ENCODE measurements at regions not wholly inside any gene's neighbourhood (a gene's known extent, or its start where the extent isn't known, plus 50 kb on each side); places are given as distances from the start of the nearest gene placed in this dataset.

DNA sequence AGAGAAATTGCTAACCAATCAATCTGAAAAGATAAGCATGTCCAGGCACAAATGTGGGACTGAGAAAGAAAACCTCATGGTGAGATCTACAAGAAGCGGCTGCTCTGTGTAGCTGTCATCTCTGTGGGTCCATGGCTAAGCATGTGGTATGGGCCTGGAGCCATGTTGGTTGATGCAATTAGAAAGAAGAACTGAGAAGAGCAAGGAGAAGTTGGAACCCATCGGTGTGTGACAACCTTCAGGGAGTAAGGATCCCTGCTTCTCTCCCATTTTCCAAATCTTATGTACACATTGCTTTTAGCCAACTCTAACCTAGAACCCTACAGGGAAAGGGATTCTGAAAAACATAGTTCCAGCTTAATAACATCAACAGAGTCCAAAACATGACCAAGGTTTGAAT is 890.2 kb downstream of the FSTL5 start:
- no peak for DNase-seq
- Histone ChIP-seq H3K9me3 (ENCODE audit: control insufficient read depth in 2 of 3, insufficient read depth in 1 of 3, low read length in 3 of 3) (no peaks in the 10 kb centered on the region), H3K36me3 (ENCODE audit: control insufficient read depth in 2 of 3, insufficient read depth in 3 of 3, low read length in 3 of 3) (no peaks in the 10 kb centered on the region), H3K27ac (ENCODE audit: low read depth in 2 of 2, low read length in 2 of 2) (no peak overlapping the region), H3K9ac (ENCODE audit: low read length in 3 of 3) (no peak overlapping the region), H3K27me3 (ENCODE audit: control insufficient read depth, insufficient read depth, low read length) (no peaks in the 10 kb centered on the region), H3K4me1 (ENCODE audit: control insufficient read depth in 2 of 3, insufficient read depth in 2 of 3, low read depth in 1 of 3, low read length in 3 of 3) (no peaks in the 10 kb centered on the region), H3K4me3 (ENCODE audit: low read length in 3 of 3) (no peak overlapping the region)
- intact Hi-C loops (cut with DNase I): no loop called here
- TF ChIP-seq, protein P1, sequence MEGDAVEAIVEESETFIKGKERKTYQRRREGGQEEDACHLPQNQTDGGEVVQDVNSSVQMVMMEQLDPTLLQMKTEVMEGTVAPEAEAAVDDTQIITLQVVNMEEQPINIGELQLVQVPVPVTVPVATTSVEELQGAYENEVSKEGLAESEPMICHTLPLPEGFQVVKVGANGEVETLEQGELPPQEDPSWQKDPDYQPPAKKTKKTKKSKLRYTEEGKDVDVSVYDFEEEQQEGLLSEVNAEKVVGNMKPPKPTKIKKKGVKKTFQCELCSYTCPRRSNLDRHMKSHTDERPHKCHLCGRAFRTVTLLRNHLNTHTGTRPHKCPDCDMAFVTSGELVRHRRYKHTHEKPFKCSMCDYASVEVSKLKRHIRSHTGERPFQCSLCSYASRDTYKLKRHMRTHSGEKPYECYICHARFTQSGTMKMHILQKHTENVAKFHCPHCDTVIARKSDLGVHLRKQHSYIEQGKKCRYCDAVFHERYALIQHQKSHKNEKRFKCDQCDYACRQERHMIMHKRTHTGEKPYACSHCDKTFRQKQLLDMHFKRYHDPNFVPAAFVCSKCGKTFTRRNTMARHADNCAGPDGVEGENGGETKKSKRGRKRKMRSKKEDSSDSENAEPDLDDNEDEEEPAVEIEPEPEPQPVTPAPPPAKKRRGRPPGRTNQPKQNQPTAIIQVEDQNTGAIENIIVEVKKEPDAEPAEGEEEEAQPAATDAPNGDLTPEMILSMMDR (IDR thresholded peaks at IDR 0.05; ENCODE audit: borderline replicate concordance, extremely low read depth, insufficient read depth): no peak
- FAIRE-seq: no peak

DNA sequence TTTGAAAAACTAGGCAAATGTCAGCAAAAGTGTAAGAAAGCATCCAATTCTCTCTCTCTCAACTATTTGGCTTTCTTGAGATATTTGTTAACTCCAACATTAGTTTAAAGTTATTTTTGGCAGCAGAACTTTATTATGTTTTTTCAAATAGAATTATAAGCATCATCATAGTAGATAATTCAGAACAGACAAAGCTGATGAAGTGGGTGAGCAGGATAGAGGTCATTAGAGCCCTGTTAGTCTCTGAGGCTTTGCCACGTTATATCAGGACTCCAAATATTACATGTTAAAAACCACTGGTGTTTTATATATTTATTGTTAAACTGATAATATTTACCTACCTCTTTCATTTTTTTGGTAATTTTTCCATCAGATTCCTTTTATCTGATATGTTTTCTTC is 903.0 kb downstream of the FSTL5 start:
- FAIRE-seq: no peak
- H3K4me1 ChIP-seq (ENCODE audit: control insufficient read depth in 2 of 3, insufficient read depth in 2 of 3, low read depth in 1 of 3, low read length in 3 of 3): no peaks in the 10 kb centered on the region
- intact Hi-C loops (cut with DNase I): no loop called here

DNA sequence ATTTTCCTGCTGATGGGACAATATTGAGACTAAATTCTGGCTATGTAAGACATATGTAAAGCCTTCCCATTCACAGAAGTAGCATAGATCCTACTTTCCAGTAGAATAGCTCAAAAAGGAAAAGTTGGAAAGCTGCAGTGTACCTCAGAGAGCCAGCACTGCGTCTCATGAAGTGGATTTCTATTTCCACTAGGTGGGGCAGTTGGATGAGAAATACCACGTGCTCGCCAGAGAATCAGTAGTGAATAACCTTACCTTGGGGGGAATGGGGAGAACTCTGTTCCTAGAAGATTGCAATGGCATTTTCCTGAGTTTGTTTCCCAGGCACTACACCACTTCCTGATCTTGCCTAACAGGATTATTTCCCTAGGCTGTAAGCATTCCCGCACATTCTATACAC is 907.1 kb downstream of the FSTL5 start:
- no peak overlapping the region for H3K9ac ChIP-seq (ENCODE audit: low read length in 3 of 3)
- H3K4me3 ChIP-seq (ENCODE audit: low read length in 3 of 3): no peak overlapping the region
- H3K27ac ChIP-seq (ENCODE audit: low read depth in 2 of 2, low read length in 2 of 2): no peak overlapping the region
- no peaks in the 10 kb centered on the region for H3K4me1 ChIP-seq (ENCODE audit: control insufficient read depth in 2 of 3, insufficient read depth in 2 of 3, low read depth in 1 of 3, low read length in 3 of 3)
- DNase-seq: no peak
- H3K27me3 ChIP-seq (ENCODE audit: control insufficient read depth, insufficient read depth, low read length): no peaks in the 10 kb centered on the region
- intact Hi-C loops (cut with DNase I): no loop called here
- FAIRE-seq: no peak
- TF ChIP-seq, protein P1 (IDR thresholded peaks at IDR 0.05; ENCODE audit: borderline replicate concordance, extremely low read depth, insufficient read depth): no peak
- no peaks in the 10 kb centered on the region for H3K36me3 ChIP-seq (ENCODE audit: control insufficient read depth in 2 of 3, insufficient read depth in 3 of 3, low read length in 3 of 3)
- H3K9me3 ChIP-seq (ENCODE audit: control insufficient read depth in 2 of 3, insufficient read depth in 1 of 3, low read length in 3 of 3): peaks cover 0 to 21% (median 8%) of the 10 kb centered on the region in 3 donors

More for the DNA sequence above, 903.0 kb downstream of the FSTL5 start:
- Histone ChIP-seq H3K36me3 (ENCODE audit: control insufficient read depth in 2 of 3, insufficient read depth in 3 of 3, low read length in 3 of 3) (no peaks in the 10 kb centered on the region), H3K4me3 (ENCODE audit: low read length in 3 of 3) (no peak overlapping the region), H3K9ac (ENCODE audit: low read length in 3 of 3) (no peak overlapping the region), H3K27me3 (ENCODE audit: control insufficient read depth, insufficient read depth, low read length) (no peaks in the 10 kb centered on the region), H3K9me3 (ENCODE audit: control insufficient read depth in 2 of 3, insufficient read depth in 1 of 3, low read length in 3 of 3) (peaks cover 0 to 17% (median 7%) of the 10 kb centered on the region in 3 donors), H3K27ac (ENCODE audit: low read depth in 2 of 2, low read length in 2 of 2) (no peak overlapping the region)
- no peak for DNase-seq
- TF ChIP-seq, protein P1 (IDR thresholded peaks at IDR 0.05; ENCODE audit: borderline replicate concordance, extremely low read depth, insufficient read depth): no peak

DNA sequence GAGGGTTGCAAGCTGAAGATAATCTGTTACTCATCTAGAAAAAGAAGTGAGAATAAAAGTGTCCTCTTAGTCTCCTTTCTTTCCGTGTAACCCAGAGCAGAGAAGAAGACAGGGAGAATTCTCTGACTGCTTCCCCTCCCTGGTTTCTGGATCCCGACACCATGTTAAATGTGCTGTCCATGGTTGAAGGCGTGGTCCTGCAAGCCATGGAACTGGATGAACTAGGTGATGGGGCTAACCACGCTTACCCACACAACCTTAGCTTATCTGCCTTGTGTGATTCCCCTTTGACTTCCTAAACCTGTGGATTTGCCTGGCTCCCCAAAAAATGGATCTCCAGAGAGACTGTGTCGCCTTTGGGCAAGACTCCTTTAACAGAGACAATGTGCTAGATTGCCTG is 907.6 kb downstream of the FSTL5 start:
- peaks cover 0 to 21% (median 8%) of the 10 kb centered on the region in 3 donors for H3K9me3 ChIP-seq (ENCODE audit: control insufficient read depth in 2 of 3, insufficient read depth in 1 of 3, low read length in 3 of 3)
- H3K27me3 ChIP-seq (ENCODE audit: control insufficient read depth, insufficient read depth, low read length): no peaks in the 10 kb centered on the region
- intact Hi-C loops (cut with DNase I): no loop called here
- H3K27ac ChIP-seq (ENCODE audit: low read depth in 2 of 2, low read length in 2 of 2): no peak overlapping the region
- DNase-seq (no peak), FAIRE-seq (no peak)
- H3K4me3 ChIP-seq (ENCODE audit: low read length in 3 of 3): no peak overlapping the region
- no peaks in the 10 kb centered on the region for H3K36me3 ChIP-seq (ENCODE audit: control insufficient read depth in 2 of 3, insufficient read depth in 3 of 3, low read length in 3 of 3)
- no peak overlapping the region for H3K9ac ChIP-seq (ENCODE audit: low read length in 3 of 3)
- no peaks in the 10 kb centered on the region for H3K4me1 ChIP-seq (ENCODE audit: control insufficient read depth in 2 of 3, insufficient read depth in 2 of 3, low read depth in 1 of 3, low read length in 3 of 3)
- TF ChIP-seq, protein P1 (IDR thresholded peaks at IDR 0.05; ENCODE audit: borderline replicate concordance, extremely low read depth, insufficient read depth): no peak

Data from kidney (tissue), 13 donors.